H1 (cell line): ENCODE measurements at regions not wholly inside any gene's neighbourhood (a gene's known extent, or its start where the extent isn't known, plus 50 kb on each side); places are given as distances from the start of the nearest gene placed in this dataset.

Source experiments
- CTCF ChIA-PET: fragments of 300-600 bp; sonication (Branson Sonifier 250); formaldehyde crosslinking; loops from one replicate; lab custom pipeline; 2021; ENCODE audit not compliant: partially characterized antibody; lab: Charles Lee
- POLR2A ChIA-PET: fragments of 300-600 bp; sonication (Branson Sonifier 250); formaldehyde crosslinking; loops from one replicate; lab custom pipeline; 2021; ENCODE audit warnings: inconsistent platforms; ENCODE audit not compliant: partially characterized antibody; lab: Charles Lee
- DNase-seq, 2 experiments: peaks; one replicate each; pipeline versions ENCODE4 v3.0.0 to v3.0.0-alpha.2; 2010 to 2022; ENCODE audit warnings: low spot score in 2 of 2, low read depth in 1 of 2, mixed read lengths in 1 of 2
- FAIRE-seq: peaks from 2 replicates; lab custom pipeline; 2011; peaks lifted over from hg19 to GRCh38; lab: Jason Lieb, UNC
- H2AFZ ChIP-seq: 2 replicates; pipeline ENCODE4 v1.8.1; 2012; ENCODE audit warnings: low read length, inconsistent platforms
- H2AK5ac ChIP-seq: 2 replicates; pipeline ENCODE4 v1.6.1; 2013; ENCODE audit warnings: low read depth, low read length
- H2BK120ac ChIP-seq: replicated peaks from 2 replicates; pipeline ENCODE3; 2013; ENCODE audit warnings: low read depth, low read length, inconsistent platforms
- H2BK12ac ChIP-seq: 2 replicates; pipeline ENCODE4 v1.6.1; 2013; ENCODE audit warnings: low read depth, low read length
- H2BK15ac ChIP-seq: 2 replicates; pipeline ENCODE4 v1.6.1; 2013; ENCODE audit warnings: low read length
- H2BK20ac ChIP-seq: 2 replicates; pipeline ENCODE4 v1.6.1; 2013; ENCODE audit warnings: low read length
- H2BK5ac ChIP-seq: 2 replicates; pipeline ENCODE4 v1.6.1; 2013; ENCODE audit warnings: low read depth, low read length
- H3K14ac ChIP-seq: 2 replicates; pipeline ENCODE4 v1.6.1; 2013; ENCODE audit warnings: inconsistent platforms; ENCODE audit not compliant: insufficient read length
- H3K18ac ChIP-seq: 2 replicates; pipeline ENCODE4 v1.6.1; 2013; ENCODE audit warnings: low read length; ENCODE audit errors: extremely low read depth
- H3K23ac ChIP-seq: 2 replicates; pipeline ENCODE4 v1.6.1; 2013; ENCODE audit warnings: inconsistent platforms; ENCODE audit not compliant: insufficient read length
- H3K23me2 ChIP-seq: 2 replicates; pipeline ENCODE4 v1.6.1; 2013; ENCODE audit warnings: low read depth, low read length
- H3K27ac ChIP-seq: 2 replicates; pipeline ENCODE4 v1.6.1; 2011; ENCODE audit warnings: low read depth, low read length, inconsistent platforms
- H3K27me3 ChIP-seq, 4 experiments: replicated peaks in 1 of 4; 1 replicate in 1 of 4; 2 replicates in 3 of 4; pipeline versions ENCODE4 v1.6.1 to v1.8.1; 2011 to 2013; ENCODE audit warnings: low read length in 3 of 4, mild to moderate bottlenecking in 3 of 4, inconsistent platforms in 2 of 4, mixed read lengths in 2 of 4, moderate library complexity in 1 of 4; ENCODE audit not compliant: control insufficient read depth in 3 of 4, insufficient read depth in 3 of 4; ENCODE audit errors: extremely low read depth in 1 of 4
- H3K36me3 ChIP-seq, 4 experiments: 2 replicates each; pipeline versions ENCODE4 v1.6.1 to v1.8.1; 2011 to 2013; ENCODE audit warnings: mild to moderate bottlenecking in 4 of 4, low read length in 3 of 4, moderate library complexity in 2 of 4, control low read depth in 1 of 4, inconsistent platforms in 1 of 4; ENCODE audit not compliant: insufficient read depth in 4 of 4, control insufficient read depth in 2 of 4
- H3K4ac ChIP-seq: replicated peaks from 2 replicates; pipeline ENCODE3; 2013; ENCODE audit warnings: low read length, low read depth, mixed read lengths, inconsistent platforms; ENCODE audit not compliant: insufficient read length
- H3K4me1 ChIP-seq, 4 experiments: replicated peaks in 1 of 4; 1 replicate in 1 of 4; 2 replicates in 3 of 4; pipeline versions ENCODE4 v1.6.1 to v1.8.1; 2011 to 2013; ENCODE audit warnings: low read length in 3 of 4, inconsistent platforms in 2 of 4, mixed read lengths in 1 of 4; ENCODE audit not compliant: insufficient read depth in 4 of 4, control insufficient read depth in 3 of 4
- H3K4me2 ChIP-seq, 2 experiments: 2 replicates each; pipeline versions ENCODE4 v1.6.1 to v1.8.1; 2011 to 2013; ENCODE audit warnings: low read depth in 2 of 2, low read length in 2 of 2, control low read depth in 1 of 2, inconsistent platforms in 1 of 2, mild to moderate bottlenecking in 1 of 2; ENCODE audit not compliant: insufficient read depth in 1 of 2
- H3K4me3 ChIP-seq, 4 experiments: fragments of 200-600, 300-600 bp in 1 of 4; sonication (generic), shearing (Covaris generic), sonication (Bioruptor Twin) in 1 of 4; 2 replicates each; pipeline versions ENCODE4 v1.5.1 to v1.8.1; 2011 to 2016; ENCODE audit warnings: low read length in 4 of 4, low read depth in 3 of 4, control low read depth in 2 of 4, inconsistent platforms in 2 of 4, mild to moderate bottlenecking in 2 of 4, mixed read lengths in 1 of 4, moderate library complexity in 1 of 4; ENCODE audit not compliant: insufficient read depth in 2 of 4; ENCODE audit errors: extremely low read depth in 1 of 4
- H3K56ac ChIP-seq: replicated peaks from 2 replicates; pipeline ENCODE3; 2013; ENCODE audit warnings: low read depth, mild to moderate bottlenecking, mixed read lengths, low read length, inconsistent platforms; ENCODE audit not compliant: insufficient read length
- H3K79me1 ChIP-seq: 2 replicates; pipeline ENCODE4 v1.6.1; 2013; ENCODE audit warnings: low read depth, low read length, control low read depth
- H3K79me2 ChIP-seq, 2 experiments: 2 replicates each; pipeline versions ENCODE4 v1.6.1 to v1.8.1; 2012 to 2013; ENCODE audit warnings: low read length in 2 of 2, mild to moderate bottlenecking in 2 of 2, inconsistent platforms in 1 of 2; ENCODE audit not compliant: insufficient read depth in 2 of 2, control insufficient read depth in 1 of 2
- H3K9ac ChIP-seq, 4 experiments: replicated peaks in 1 of 4; 1 replicate in 1 of 4; 2 replicates in 3 of 4; pipeline versions ENCODE4 v1.6.1 to v1.8.1; 2011 to 2013; ENCODE audit warnings: low read depth in 3 of 4, low read length in 3 of 4, control low read depth in 2 of 4, mild to moderate bottlenecking in 2 of 4, moderate library complexity in 2 of 4, inconsistent platforms in 1 of 4; ENCODE audit errors: extremely low read depth in 1 of 4
- H3K9me3 ChIP-seq, 2 experiments: 2 replicates each; pipeline versions ENCODE4 v1.6.1 to v1.8.1; 2012 to 2013; ENCODE audit warnings: mild to moderate bottlenecking in 2 of 2, moderate library complexity in 2 of 2, control low read depth in 1 of 2, inconsistent platforms in 1 of 2, low read depth in 1 of 2, low read length in 1 of 2, mixed read lengths in 1 of 2; ENCODE audit not compliant: insufficient read depth in 2 of 2
- H4K20me1 ChIP-seq, 2 experiments: replicated peaks in 1 of 2; 2 replicates each; pipeline versions ENCODE3 to v1.8.1; 2011 to 2013; ENCODE audit warnings: inconsistent platforms in 2 of 2, low read length in 2 of 2, mild to moderate bottlenecking in 1 of 2; ENCODE audit not compliant: insufficient read depth in 2 of 2, control insufficient read depth in 1 of 2
- H4K5ac ChIP-seq: 2 replicates; pipeline ENCODE4 v1.6.1; 2013; ENCODE audit warnings: low read length, low read depth, mixed read lengths, inconsistent platforms; ENCODE audit not compliant: insufficient read length
- H4K8ac ChIP-seq: 2 replicates; pipeline ENCODE4 v1.8.0; 2013; ENCODE audit warnings: mild to moderate bottlenecking, moderate library complexity, low read length, inconsistent platforms; ENCODE audit not compliant: insufficient read depth; ENCODE audit errors: extremely low read depth
- H4K91ac ChIP-seq: replicated peaks from 2 replicates; pipeline ENCODE3; 2013; ENCODE audit warnings: low read length, mixed read lengths, inconsistent platforms; ENCODE audit not compliant: insufficient read length
- BACH1 ChIP-seq: IDR thresholded peaks from 2 replicates; pipeline ENCODE4 v1.6.1; 2012; ENCODE audit warnings: low read length, improper control_type of control experiment
- CTBP2 ChIP-seq: IDR thresholded peaks from 2 replicates; pipeline ENCODE4 v1.7.0; 2011; ENCODE audit warnings: borderline replicate concordance, mild to moderate bottlenecking, moderate library complexity, mixed read lengths, low read length; ENCODE audit not compliant: insufficient read depth, insufficient read length
- HDAC6 ChIP-seq: IDR thresholded peaks from one replicate; pipeline ENCODE4 v1.7.1; 2012; ENCODE audit warnings: low read depth, mild to moderate bottlenecking, inconsistent platforms, low read length, moderate library complexity
- RAD21 ChIP-seq, 2 experiments: IDR thresholded peaks in 1 of 2; conservative IDR thresholded peaks in 1 of 2; 2 replicates each; pipeline ENCODE4 v1.6.1; 2011; ENCODE audit warnings: low read depth in 2 of 2, low read length in 2 of 2, improper control_type of control experiment in 1 of 2, inconsistent platforms in 1 of 2, mild to moderate bottlenecking in 1 of 2, moderate library complexity in 1 of 2
- SIN3A ChIP-seq, 2 experiments: IDR thresholded peaks in 1 of 2; conservative IDR thresholded peaks in 1 of 2; 2 replicates each; pipeline ENCODE4 v1.6.1; 2011 to 2012; ENCODE audit warnings: low read length in 2 of 2, improper control_type of control experiment in 1 of 2, low read depth in 1 of 2, mild to moderate bottlenecking in 1 of 2
- SIX5 ChIP-seq: IDR thresholded peaks from 2 replicates; pipeline ENCODE4 v1.6.1; 2011; ENCODE audit warnings: mild to moderate bottlenecking, low read depth, low read length
- TAF7 ChIP-seq: optimal IDR thresholded peaks from 2 replicates; pipeline ENCODE3; 2011; ENCODE audit warnings: low read depth, mild to moderate bottlenecking, inconsistent platforms, low read length, moderate library complexity, borderline replicate concordance
- TBP ChIP-seq: IDR thresholded peaks from 2 replicates; pipeline ENCODE4 v1.6.1; 2011; ENCODE audit warnings: low read depth, low read length, improper control_type of control experiment
- WGBS, 2 experiments: shearing (Covaris generic) in 1 of 2; methylation state at CpG; one replicate each; pipeline versions ENCODE4 v1.1.6 to v1.1.7; 2013 to 2015; ENCODE audit warnings: low lambda C conversion rate in 2 of 2, mixed read lengths in 2 of 2, inconsistent platforms in 1 of 2, low coverage in 1 of 2, missing lambda C conversion rate in 1 of 2; ENCODE audit not compliant: insufficient replicate concordance in 2 of 2, insufficient coverage in 1 of 2, insufficient read length in 1 of 2; ENCODE audit errors: extremely low coverage in 1 of 2, missing lambda C conversion rate in 1 of 2; 5-methylcytosine and 5-hydroxymethylcytosine counted together

DNA sequence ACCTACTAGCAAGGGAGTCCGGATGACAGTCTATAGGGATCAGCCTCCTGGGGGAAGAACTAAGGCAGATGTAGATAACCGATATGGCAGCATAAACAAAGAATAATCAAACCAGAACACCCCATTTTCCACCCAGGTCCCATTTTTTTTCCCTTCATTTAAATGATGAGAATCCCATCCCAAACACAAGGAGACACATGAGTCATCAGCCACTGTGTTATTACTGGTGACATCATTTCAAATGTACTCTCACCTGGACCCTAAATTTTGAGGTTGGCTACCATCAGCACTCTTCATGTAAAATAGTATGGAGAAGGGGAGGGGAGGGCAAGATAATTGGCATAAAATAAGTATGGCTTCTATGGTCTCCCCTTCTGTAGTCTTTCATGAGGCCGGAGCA, 108.9 kb upstream of the GUCA2B start:
- H3K79me2 ChIP-seq, result no peaks in the 10 kb centered on the region
- no peak overlapping the region for H3K18ac ChIP-seq
- H3K4ac ChIP-seq, result no peak overlapping the region
- no peak overlapping the region for H3K4me2 ChIP-seq
- H3K36me3 ChIP-seq, result no peaks in the 10 kb centered on the region
- no peaks in the 10 kb centered on the region for H3K4me1 ChIP-seq
- no peak overlapping the region for H2BK120ac ChIP-seq
- H3K56ac ChIP-seq, result no peak overlapping the region
- FAIRE-seq (no peak), DNase-seq (no peak)
- H3K79me1 ChIP-seq, result no peaks in the 10 kb centered on the region
- H4K91ac ChIP-seq, result no peak overlapping the region
- no peak overlapping the region for H4K8ac ChIP-seq
- no peak overlapping the region for H3K9ac ChIP-seq
- no peaks in the 10 kb centered on the region; a peak in 1 of 7 replicates for H3K27me3 ChIP-seq
- no peak overlapping the region for H3K14ac ChIP-seq
- peaks cover 0 to 2% of the 10 kb centered on the region in 2 experiments for H4K20me1 ChIP-seq
- TF ChIP-seq CTBP2, result no peak
- TF ChIP-seq RAD21 (IDR thresholded peaks at IDR 0.05 in 1 of 2, conservative IDR thresholded peaks at IDR 0.05 in 1 of 2; ENCODE audit: low read depth in 2 of 2, low read length in 2 of 2), result no peak
- no peak for TF ChIP-seq TAF7
- no peak for TF ChIP-seq SIX5
- no peak for TF ChIP-seq SIN3A (conservative IDR thresholded peaks at IDR 0.05 in 1 of 2, IDR thresholded peaks at IDR 0.05 in 1 of 2; ENCODE audit: low read depth in 1 of 2, low read length in 2 of 2)
- TF ChIP-seq HDAC6, result no peak
- no peak for TF ChIP-seq BACH1
- TF ChIP-seq TBP, result no peak
- ChIA-PET POLR2A (no interaction called here), CTCF (interaction anchor here (0.9 to 2.3 kb wide), 2 partner anchors 9 to 16 kb away, joined by 3 to 6 read pairs; no protein-coding TSS in a partner anchor)
- H3K27ac ChIP-seq, result no peak overlapping the region
- H2AK5ac ChIP-seq, result no peak overlapping the region
- H4K5ac ChIP-seq, result no peak overlapping the region
- 88% methylated on average over 3 of the region's 3 CpGs; no CpG with 5 or more reads in 1 of the 2 experiments for WGBS, 2 experiments
- H3K4me3 ChIP-seq, result no peak overlapping the region
- no peaks in the 10 kb centered on the region; the same call in 1 of the 2 replicates for H3K23me2 ChIP-seq
- H2BK12ac ChIP-seq, result no peak overlapping the region
- H3K23ac ChIP-seq, result no peak overlapping the region
- no peak overlapping the region for H2BK20ac ChIP-seq
- H3K9me3 ChIP-seq, result no peaks in the 10 kb centered on the region
- H2AFZ ChIP-seq, result no peak overlapping the region
- H2BK15ac ChIP-seq, result no peak overlapping the region
- no peak overlapping the region for H2BK5ac ChIP-seq
